NCI-H526 (cell line): ENCODE measurements at regions not wholly inside any gene's neighbourhood (a gene's known extent, or its start where the extent isn't known, plus 50 kb on each side); places are given as distances from the start of the nearest gene placed in this dataset.
"Not testable (repeated sequence)": the region's sequence is repeated elsewhere in the genome, so short reads cannot be mapped to it uniquely, and the experiment has no call there.

ENCODE experiments used
- DNase-seq, 2 experiments: peaks; one replicate each; lab custom pipeline; 2025; lab: John Stamatoyannopoulos, UW

DNA sequence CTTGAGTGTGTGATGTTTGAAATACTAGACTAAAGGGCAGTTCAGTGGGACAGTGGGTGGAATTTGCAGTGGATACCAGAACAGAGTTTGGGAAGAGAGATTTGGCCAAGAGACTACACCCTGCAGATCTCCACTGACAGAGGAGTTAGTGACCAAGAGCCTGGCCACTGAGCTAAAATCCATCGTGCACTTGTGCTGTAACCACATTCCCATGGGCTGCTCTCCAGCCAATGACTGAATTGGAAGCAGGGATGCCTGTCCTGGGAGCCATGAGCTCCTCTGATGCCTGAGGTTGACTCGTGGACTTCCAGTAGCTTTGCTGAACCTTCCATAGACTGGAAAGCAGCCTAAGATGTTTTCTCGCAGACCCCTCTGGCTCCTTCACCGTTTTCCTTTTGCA, 296.1 kb downstream of the TRIML1 start:
- DNase-seq: no peak

- no peak for DNase-seq
Observed at GRCh38 chr4:188437535-188437934, 298.3 kb downstream of the TRIML1 start.

DNA sequence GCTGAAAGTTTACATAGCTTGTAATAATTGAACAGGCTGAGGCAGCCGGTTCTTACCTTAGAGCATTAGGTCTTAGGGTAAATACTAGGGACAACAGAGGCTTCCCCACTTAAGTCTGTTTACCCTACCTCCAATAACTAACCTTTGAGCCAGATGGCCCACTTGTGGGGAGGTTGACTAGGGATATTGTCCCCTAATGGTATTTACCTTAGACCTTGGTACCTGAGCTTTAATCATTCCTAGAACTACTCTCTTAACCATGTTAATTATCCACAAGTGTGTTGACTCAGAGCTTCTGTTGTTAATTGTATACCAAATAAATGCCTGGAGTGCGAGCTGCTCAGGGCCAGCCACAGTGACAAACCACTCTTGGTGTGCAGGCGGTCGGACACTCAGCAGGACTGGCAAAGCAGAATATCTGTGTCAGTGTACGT, 299.2 kb downstream of the TRIML1 start:
- DNase-seq: not testable (repeated sequence)

- DNase-seq: no peak
Observed at GRCh38 chr4:188439641-188440311, 300.5 kb downstream of the TRIML1 start.

DNA sequence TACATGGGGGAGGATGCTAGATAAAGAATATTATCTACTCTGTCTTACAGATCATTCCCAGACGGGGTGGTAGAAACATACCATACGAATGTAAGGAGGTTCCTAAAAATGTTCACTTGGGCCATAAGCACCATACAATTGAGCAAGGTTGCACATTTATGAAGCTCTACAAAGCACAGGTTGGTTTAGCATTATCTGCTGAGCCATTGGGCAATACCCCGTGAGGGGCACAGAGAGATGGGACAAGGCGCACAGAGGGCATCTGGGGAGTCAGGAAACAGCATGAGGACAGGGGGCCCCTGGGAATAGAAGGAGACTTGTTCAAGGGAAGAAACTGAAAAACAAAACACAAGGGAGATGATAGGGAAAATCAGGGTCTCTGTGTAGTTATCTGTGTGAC, 305.3 kb downstream of the TRIML1 start:
- no peak for DNase-seq

DNA sequence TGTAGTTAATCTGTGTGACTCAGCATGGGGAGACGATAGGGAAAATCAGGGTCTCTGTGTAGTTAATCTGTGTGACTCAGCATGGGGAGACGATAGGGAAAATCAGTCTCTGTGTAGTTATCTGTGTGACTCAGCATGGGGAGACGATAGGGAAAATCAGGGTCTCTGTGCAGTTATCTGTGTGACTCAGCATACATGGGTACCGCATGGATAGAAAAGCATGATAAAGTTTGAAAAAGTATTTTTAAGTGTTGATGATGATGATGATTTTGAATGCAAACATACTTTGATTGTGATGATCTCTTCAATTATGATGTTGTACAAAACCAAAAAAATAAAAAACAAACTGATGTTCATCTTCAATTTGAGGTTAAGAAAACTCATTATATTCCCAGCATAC, 309.8 kb downstream of the TRIML1 start:
- DNase-seq: not testable (repeated sequence)

DNA sequence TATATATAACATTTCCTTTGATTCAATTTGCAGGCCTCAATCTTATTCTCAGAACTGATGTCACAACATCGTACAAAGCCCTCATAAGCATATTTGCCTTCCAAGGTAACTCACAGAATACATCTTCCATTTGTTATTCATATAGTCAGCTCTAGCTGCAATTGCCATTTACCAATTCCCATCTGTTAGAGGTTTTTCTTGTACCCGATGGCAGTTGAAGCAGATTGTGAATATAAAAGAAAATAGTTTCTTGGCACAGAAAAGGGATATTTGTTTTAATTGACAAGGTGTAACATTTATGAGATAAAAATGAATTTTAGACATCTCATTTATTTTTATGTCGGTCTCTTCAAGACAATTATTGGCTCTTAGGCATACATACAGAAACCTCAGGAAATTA, 311.3 kb downstream of the TRIML1 start:
- DNase-seq: no peak

- no peak for DNase-seq
Observed at GRCh38 chr4:188452097-188452496, 312.9 kb downstream of the TRIML1 start.

DNA sequence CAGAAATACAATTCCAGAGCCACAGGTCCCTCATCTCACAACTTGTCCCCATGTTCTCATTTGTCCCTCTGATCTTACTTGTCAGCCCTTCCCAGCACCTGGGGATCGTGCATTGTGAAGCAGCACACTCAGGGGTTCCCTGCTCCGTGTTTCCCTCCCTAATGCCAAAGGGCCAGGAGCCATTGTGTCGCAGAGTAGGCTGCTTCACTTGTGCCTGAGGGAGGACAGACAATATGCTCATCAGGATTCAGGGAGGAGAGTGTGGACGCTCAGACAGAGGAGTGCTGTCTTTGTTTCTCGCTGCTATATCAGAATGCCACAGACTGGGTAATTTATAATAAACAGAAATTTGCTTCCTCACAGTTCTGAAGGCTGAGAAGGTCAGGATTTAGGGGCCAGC, 315.3 kb downstream of the TRIML1 start:
- DNase-seq: no peak

DNA sequence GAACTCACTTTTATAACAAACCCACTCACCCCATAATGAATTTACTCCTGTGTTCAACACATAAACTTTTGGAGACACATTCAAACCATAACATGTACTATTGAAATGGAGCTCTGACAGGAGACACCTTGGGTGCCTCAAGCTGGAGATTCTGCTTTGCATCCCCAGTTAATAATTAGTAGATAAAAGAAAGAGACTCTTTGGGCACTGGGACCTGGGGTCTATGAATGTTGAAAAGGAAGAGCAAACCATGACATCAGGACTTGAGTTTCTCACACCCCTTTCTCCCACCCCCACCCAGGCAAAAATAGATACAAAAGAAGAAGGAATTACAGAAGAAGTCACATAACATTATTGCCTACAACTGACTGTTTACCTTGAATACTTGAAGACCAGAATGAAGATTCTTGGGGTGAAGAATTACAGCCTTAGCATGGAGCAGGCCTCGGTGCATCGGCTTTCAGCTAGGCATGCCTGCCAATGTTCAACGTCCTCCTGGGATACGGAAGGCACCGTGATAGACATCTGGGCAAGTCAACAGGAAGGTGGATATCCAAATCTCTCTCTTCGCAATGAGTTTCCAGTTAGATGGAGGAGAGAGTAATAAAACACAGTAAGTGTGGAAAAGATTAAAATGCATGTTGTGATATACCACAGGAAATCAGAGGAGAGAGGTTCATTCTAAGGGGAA, 316.0 kb downstream of the TRIML1 start:
- peak in 1 of 2 experiments; percentile 20 for DNase-seq

DNA sequence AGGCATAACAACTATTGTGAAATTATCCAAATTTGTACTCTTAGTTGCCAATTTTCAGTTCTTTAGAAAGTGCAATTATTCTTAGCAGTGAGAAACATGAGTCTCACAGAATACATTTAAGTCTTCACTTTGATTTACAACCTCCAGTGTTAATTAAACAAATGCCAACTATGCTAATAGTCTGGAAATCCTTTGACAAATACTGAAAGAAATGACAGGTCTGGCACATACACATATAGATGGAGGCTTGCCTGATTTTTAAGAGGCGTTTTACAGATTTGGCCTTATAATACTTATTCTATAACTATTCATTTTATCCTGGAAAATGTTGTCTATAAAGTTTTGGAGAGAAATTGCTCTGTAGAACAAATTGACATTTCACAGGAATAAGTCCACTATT, 320.1 kb downstream of the TRIML1 start:
- DNase-seq: no peak

- no peak for DNase-seq
Observed at GRCh38 chr4:188463909-188464308, 324.7 kb downstream of the TRIML1 start.

DNA sequence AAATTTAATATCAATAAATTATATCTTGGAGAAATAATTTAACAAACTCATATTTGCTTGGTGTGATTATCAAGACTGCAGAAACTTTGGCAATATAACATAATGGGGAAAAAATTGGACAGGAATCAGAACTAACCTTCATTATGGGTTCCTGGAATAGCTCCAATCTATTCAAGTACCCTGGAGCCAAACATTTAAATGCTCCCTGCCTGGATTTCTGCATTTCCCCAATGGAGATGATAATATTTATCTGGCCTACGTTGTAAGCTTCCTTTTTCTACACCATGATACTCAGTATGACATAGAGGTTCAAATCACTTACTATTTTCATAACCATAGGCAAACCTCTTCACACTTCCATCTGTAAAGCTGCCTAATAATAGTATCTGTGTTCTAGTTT, 326.8 kb downstream of the TRIML1 start:
- no peak for DNase-seq

- no peak for DNase-seq
Observed at GRCh38 chr4:188484256-188484655, 345.0 kb downstream of the TRIML1 start.

DNA sequence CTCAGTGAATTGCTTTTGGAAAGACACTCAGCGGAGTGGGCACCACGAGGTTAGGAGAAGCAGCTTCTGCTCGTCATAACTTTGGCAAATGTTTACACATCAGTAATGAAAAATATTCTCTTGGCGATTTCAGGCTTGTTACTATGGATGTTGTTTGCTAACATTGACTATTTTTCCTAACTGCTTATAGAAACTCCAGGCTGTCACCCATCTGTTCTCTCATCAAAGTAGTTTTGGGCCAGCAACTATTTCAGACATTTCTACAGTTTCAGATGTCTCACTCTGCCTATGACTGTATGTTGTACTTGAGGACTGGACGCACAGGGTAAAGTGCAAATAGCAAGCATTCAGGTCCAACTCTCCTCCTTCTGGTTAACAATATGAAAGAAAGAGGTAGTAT, 346.7 kb downstream of the TRIML1 start:
- no peak for DNase-seq

GRCh38 chr4:188492886-188493285, 353.6 kb downstream of the TRIML1 start:
- no peak for DNase-seq

GRCh38 chr4:188495169-188495568, 355.9 kb downstream of the TRIML1 start:
- no peak for DNase-seq

DNA sequence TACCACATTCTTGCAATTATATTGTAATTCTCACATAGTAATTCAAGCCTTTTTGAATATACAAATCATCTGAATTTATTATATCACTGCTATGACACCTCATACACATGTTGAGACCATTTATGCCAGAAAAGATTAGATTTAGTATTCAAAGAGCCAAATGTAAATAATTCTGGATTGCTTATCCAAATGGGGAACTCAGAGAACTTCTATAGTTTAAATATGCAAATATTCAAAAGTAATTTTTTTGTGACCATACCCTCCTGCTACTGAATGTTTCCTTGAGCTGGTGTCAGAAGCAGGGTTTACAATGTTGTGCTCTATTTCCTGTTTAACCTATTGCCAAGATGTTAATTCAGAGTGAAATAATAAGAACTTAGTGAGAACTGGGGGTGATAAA, 372.2 kb downstream of the TRIML1 start:
- peak in 1 of 2 experiments; percentile 4 for DNase-seq

GRCh38 chr4:188532751-188533150, 393.5 kb downstream of the TRIML1 start:
- DNase-seq: no peak

DNA sequence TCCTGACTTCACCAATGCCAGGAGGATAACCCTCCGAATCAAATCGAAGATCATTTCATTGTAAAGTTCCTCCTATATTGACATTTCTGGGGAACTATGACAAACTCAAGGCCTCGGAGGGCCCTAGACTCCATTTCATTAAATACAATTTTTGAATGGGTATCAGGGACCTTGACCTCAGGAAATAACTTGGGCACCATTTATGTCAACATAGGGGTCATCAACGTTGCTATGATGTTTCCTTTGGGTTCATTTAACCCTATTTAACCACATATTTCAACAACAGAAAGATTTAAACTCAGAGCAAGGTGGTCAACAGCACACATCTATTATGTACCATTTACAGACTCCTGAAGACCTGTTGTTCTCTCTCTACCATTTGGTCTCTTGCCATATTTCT, 395.1 kb downstream of the TRIML1 start:
- DNase-seq: no peak

DNA sequence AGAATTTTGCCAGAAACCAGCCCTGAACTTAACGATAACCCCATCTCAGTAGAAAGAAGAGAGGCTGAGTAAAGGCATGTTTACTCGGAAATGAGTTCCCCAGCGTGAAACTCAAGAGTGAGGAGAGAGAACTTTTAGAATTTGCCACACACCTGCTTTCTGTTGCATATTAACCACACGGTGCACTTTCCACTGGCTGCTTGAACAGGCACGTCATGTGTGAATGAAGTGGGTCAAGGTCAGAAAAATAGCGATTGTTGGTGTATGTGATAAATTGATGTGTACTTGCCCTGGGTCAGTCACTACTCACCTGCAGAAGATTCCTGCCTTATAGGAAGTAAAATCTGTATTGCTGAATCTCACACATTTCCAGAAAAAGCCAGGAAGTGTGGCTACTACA, 395.7 kb downstream of the TRIML1 start:
- DNase-seq: no peak

DNA sequence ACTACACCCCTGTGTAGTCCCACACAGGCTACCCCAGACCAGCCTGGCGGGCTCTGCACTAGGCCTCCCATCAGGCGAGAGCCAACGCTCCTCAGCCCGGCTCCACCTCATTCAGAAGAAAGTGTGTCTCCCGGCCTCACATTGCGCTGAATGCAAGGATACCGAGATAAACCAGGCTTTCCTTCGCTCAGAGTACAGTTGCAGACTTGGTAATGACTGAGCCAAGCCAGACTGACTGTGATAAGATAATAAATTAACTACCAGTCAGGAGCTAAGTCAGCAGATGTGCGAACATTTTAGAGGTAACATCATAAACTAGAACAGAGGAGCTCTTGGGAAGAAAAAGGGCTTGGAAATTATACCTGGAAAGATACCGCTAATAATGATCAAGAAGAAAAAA, 397.6 kb downstream of the TRIML1 start:
- no peak for DNase-seq

GRCh38 chr4:188550296-188550695, 411.1 kb downstream of the TRIML1 start:
- DNase-seq: no peak

DNA sequence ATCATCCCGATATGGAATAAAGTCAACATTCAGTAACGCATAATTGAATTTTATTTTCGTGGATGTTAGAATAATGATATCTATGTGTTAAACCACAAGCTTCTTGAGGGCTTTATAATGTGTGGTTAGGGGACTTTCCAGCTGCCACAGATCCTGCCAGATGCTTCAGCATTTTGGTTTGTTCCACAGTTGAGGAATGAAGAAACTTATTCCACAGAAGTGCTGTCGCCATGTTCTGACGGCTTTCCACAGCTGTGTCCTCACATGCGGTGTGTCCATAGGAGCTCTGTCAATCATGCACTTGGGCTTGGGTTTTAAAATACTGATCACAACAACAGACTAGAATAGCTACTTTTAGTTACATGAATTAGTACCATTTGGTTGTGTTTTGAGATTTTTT, 411.9 kb downstream of the TRIML1 start:
- no peak for DNase-seq
